Ishikawa (cell line): ENCODE measurements at regions not wholly inside any gene's neighbourhood (a gene's known extent, or its start where the extent isn't known, plus 50 kb on each side); places are given as distances from the start of the nearest gene placed in this dataset.

Source experiments
- CEBPB ChIP-seq: IDR thresholded peaks from 2 replicates; pipeline ENCODE4 v1.6.1; 2012
- CREB1 ChIP-seq: IDR thresholded peaks from 2 replicates; pipeline ENCODE4 v1.6.1; 2012; ENCODE audit warnings: low read depth
- EGR1 ChIP-seq: IDR thresholded peaks from 2 replicates; pipeline ENCODE4 v1.6.1; 2012
- EP300 ChIP-seq: IDR thresholded peaks from 2 replicates; pipeline ENCODE4 v1.6.1; 2012; ENCODE audit warnings: borderline replicate concordance
- FOXM1 ChIP-seq: IDR thresholded peaks from 2 replicates; pipeline ENCODE4 v1.6.1; 2012; ENCODE audit warnings: low read depth, borderline replicate concordance
- MAX ChIP-seq: IDR thresholded peaks from 2 replicates; pipeline ENCODE4 v1.6.1; 2012
- NFIC ChIP-seq: IDR thresholded peaks from 2 replicates; pipeline ENCODE4 v1.6.1; 2012
- RAD21 ChIP-seq: IDR thresholded peaks from 2 replicates; pipeline ENCODE4 v1.6.1; 2012; ENCODE audit warnings: low read depth
- REST ChIP-seq: IDR thresholded peaks from 2 replicates; pipeline ENCODE4 v1.6.1; 2012; ENCODE audit warnings: low read depth, mild to moderate bottlenecking
- TAF1 ChIP-seq: IDR thresholded peaks from 2 replicates; pipeline ENCODE4 v1.6.1; 2012; ENCODE audit warnings: low read depth, mild to moderate bottlenecking
- TCF12 ChIP-seq: IDR thresholded peaks from 2 replicates; pipeline ENCODE4 v1.6.1; 2012; ENCODE audit warnings: low read depth
- TEAD4 ChIP-seq: IDR thresholded peaks from 2 replicates; pipeline ENCODE4 v1.6.1; 2012
- USF1 ChIP-seq: IDR thresholded peaks from 2 replicates; pipeline ENCODE4 v1.6.1; 2012
- YY1 ChIP-seq: IDR thresholded peaks from 2 replicates; pipeline ENCODE4 v1.6.1; 2012; ENCODE audit warnings: low read depth
- ZBTB7A ChIP-seq: IDR thresholded peaks from 2 replicates; pipeline ENCODE4 v1.6.1; 2012; ENCODE audit warnings: low read depth

- TF ChIP-seq USF1 = no peak
- no peak for TF ChIP-seq TAF1
- TF ChIP-seq CEBPB = no peak
- TF ChIP-seq TEAD4 = no peak
Measured at GRCh38 chr1:60487565-60488345, 414.2 kb upstream of the C1orf87 start.

- no peak for TF ChIP-seq REST
- no peak for TF ChIP-seq NFIC
- no peak for TF ChIP-seq ZBTB7A
- no peak for TF ChIP-seq MAX
- TF ChIP-seq EGR1 = no peak
- no peak for TF ChIP-seq CREB1
- TF ChIP-seq EP300 = no peak
- no peak for TF ChIP-seq RAD21
- no peak for TF ChIP-seq TCF12
- no peak for TF ChIP-seq FOXM1
- TF ChIP-seq TAF1 = no peak
- no peak for TF ChIP-seq USF1
- no peak for TF ChIP-seq YY1
- no peak for TF ChIP-seq TEAD4
- TF ChIP-seq CEBPB = no peak
Measured at GRCh38 chr1:60483509-60483908, 409.9 kb upstream of the C1orf87 start.

- no peak for TF ChIP-seq FOXM1
- no peak for TF ChIP-seq YY1
- TF ChIP-seq ZBTB7A = no peak
- TF ChIP-seq TCF12 = no peak
- no peak for TF ChIP-seq RAD21
- TF ChIP-seq EP300 = no peak
Measured at GRCh38 chr1:60470246-60470645, 396.7 kb upstream of the C1orf87 start.

GRCh38 chr1:60463786-60464185 lies 390.2 kb upstream of the C1orf87 start:
- TF ChIP-seq YY1 (no peak), CREB1 (no peak)

- no peak for TF ChIP-seq TCF12
- no peak for TF ChIP-seq YY1
- no peak for TF ChIP-seq EP300
- TF ChIP-seq RAD21 = no peak
- no peak for TF ChIP-seq CEBPB
- no peak for TF ChIP-seq FOXM1
- no peak for TF ChIP-seq TAF1
- no peak for TF ChIP-seq NFIC
- TF ChIP-seq TEAD4 = no peak
- no peak for TF ChIP-seq USF1
Measured at GRCh38 chr1:60463146-60463545, 389.6 kb upstream of the C1orf87 start.

GRCh38 chr1:60461925-60462595 lies 388.5 kb upstream of the C1orf87 start:
- TF ChIP-seq CEBPB (no peak), USF1 (no peak), EP300 (no peak), TCF12 (no peak), ZBTB7A (no peak)

- no peak for TF ChIP-seq RAD21
- TF ChIP-seq MAX = no peak
- TF ChIP-seq TAF1 = no peak
- TF ChIP-seq USF1 = no peak
- no peak for TF ChIP-seq EP300
- no peak for TF ChIP-seq CREB1
- no peak for TF ChIP-seq EGR1
- TF ChIP-seq YY1 = no peak
- no peak for TF ChIP-seq NFIC
- no peak for TF ChIP-seq TEAD4
- TF ChIP-seq CEBPB = no peak
- TF ChIP-seq ZBTB7A = no peak
- no peak for TF ChIP-seq REST
- no peak for TF ChIP-seq FOXM1
Measured at GRCh38 chr1:60458111-60458510, 384.5 kb upstream of the C1orf87 start.
